Smooth muscle cell (in vitro differentiated cells): ENCODE measurements at regions not wholly inside any gene's neighbourhood (a gene's known extent, or its start where the extent isn't known, plus 50 kb on each side); places are given as distances from the start of the nearest gene placed in this dataset.

ENCODE experiments used
- DNase-seq: peaks from one replicate; lab custom pipeline; 2025; ENCODE audit not compliant: unreplicated experiment; lab: John Stamatoyannopoulos, UW
- H2AFZ ChIP-seq: fragments of 200-600 bp; sonication (generic); 2 replicates; pipeline ENCODE4 v1.6.0; 2016; ENCODE audit warnings: antibody characterized with exemption, low read depth, mild to moderate bottlenecking
- H3F3A ChIP-seq: fragments of 200-600 bp; sonication (generic); 2 replicates; pipeline ENCODE4 v1.6.0; 2017; ENCODE audit warnings: antibody characterized with exemption, low read depth
- H3K27ac ChIP-seq: fragments of 200-600 bp; sonication (generic); 2 replicates; pipeline ENCODE4 v1.5.1; 2016; ENCODE audit warnings: low read depth, mild to moderate bottlenecking
- H3K27me3 ChIP-seq: fragments of 200-600 bp; sonication (generic); 2 replicates; pipeline ENCODE4 v1.6.1; 2016; ENCODE audit warnings: low read depth, mild to moderate bottlenecking
- H3K36me3 ChIP-seq: fragments of 200-600 bp; sonication (generic); 2 replicates; pipeline ENCODE4 v1.5.1; 2016; ENCODE audit warnings: low read depth
- H3K4me1 ChIP-seq: fragments of 200-600 bp; sonication (generic); 2 replicates; pipeline ENCODE4 v1.5.1; 2016; ENCODE audit warnings: low read depth
- H3K4me2 ChIP-seq: fragments of 200-600 bp; sonication (generic); 2 replicates; pipeline ENCODE4 v1.6.0; 2016; ENCODE audit warnings: mild to moderate bottlenecking
- H3K4me3 ChIP-seq: fragments of 200-600 bp; sonication (generic); 2 replicates; pipeline ENCODE4 v1.5.1; 2016; ENCODE audit warnings: mild to moderate bottlenecking
- H3K79me2 ChIP-seq: fragments of 200-600 bp; sonication (generic); 2 replicates; pipeline ENCODE4 v1.6.0; 2016; ENCODE audit warnings: low read depth, mild to moderate bottlenecking
- H3K9ac ChIP-seq: fragments of 200-600 bp; sonication (generic); 2 replicates; pipeline ENCODE4 v1.6.0; 2016; ENCODE audit warnings: low read depth
- H3K9me3 ChIP-seq: fragments of 200-600 bp; sonication (generic); replicated peaks from 2 replicates; pipeline ENCODE4 v1.5.1; 2016; ENCODE audit warnings: low read depth
- H4K20me1 ChIP-seq: fragments of 200-600 bp; sonication (generic); 2 replicates; pipeline ENCODE4 v1.6.0; 2016; ENCODE audit warnings: low read depth
- WGBS: methylation state at CpG from one replicate; pipeline ENCODE4 v1.1.7; 2016; ENCODE audit warnings: low lambda C conversion rate; 5-methylcytosine and 5-hydroxymethylcytosine counted together
- TF ChIP-seq, protein P1 (sequence below): fragments of 200-600 bp; sonication (generic); IDR thresholded peaks from 2 replicates; pipeline ENCODE4 v1.5.1; 2017; ENCODE audit warnings: borderline replicate concordance, mild to moderate bottlenecking, antibody characterized with exemption; ENCODE audit not compliant: insufficient read depth, poor library complexity, severe bottlenecking

DNA sequence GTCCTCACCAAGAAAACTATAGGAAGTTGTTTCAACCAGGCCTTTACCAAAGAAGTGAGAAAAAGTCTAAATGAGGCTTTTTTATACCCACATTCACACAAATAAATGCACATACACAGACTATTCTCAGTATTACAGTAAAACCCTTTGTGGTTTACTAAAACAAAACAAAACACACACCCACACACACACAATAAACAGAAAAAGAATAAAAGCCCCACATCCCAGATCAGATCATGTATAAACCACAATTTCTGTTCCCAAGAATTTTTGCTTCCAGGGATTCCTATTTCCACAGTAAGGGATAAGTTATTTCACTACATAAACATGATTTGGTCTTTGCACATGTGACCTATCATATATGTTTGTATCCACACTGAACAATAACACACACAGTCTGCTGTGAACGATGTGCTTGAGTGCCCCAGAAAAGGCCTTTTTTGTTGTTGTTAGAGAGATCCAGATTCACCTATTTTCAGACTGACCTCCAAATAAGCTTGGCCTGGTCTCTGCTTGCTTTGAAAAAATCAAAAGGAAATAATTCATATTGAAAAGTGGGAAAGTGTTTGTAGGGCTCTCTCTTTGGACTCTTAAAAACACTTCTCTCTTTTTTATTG lies 283.4 kb upstream of the ATP11B start:
- WGBS: 94% methylated on average over 1 of the region's 1 CpG
- TF ChIP-seq, protein P1, sequence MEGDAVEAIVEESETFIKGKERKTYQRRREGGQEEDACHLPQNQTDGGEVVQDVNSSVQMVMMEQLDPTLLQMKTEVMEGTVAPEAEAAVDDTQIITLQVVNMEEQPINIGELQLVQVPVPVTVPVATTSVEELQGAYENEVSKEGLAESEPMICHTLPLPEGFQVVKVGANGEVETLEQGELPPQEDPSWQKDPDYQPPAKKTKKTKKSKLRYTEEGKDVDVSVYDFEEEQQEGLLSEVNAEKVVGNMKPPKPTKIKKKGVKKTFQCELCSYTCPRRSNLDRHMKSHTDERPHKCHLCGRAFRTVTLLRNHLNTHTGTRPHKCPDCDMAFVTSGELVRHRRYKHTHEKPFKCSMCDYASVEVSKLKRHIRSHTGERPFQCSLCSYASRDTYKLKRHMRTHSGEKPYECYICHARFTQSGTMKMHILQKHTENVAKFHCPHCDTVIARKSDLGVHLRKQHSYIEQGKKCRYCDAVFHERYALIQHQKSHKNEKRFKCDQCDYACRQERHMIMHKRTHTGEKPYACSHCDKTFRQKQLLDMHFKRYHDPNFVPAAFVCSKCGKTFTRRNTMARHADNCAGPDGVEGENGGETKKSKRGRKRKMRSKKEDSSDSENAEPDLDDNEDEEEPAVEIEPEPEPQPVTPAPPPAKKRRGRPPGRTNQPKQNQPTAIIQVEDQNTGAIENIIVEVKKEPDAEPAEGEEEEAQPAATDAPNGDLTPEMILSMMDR: no peak
- H3K9me3 ChIP-seq: no peaks in the 10 kb centered on the region

DNA sequence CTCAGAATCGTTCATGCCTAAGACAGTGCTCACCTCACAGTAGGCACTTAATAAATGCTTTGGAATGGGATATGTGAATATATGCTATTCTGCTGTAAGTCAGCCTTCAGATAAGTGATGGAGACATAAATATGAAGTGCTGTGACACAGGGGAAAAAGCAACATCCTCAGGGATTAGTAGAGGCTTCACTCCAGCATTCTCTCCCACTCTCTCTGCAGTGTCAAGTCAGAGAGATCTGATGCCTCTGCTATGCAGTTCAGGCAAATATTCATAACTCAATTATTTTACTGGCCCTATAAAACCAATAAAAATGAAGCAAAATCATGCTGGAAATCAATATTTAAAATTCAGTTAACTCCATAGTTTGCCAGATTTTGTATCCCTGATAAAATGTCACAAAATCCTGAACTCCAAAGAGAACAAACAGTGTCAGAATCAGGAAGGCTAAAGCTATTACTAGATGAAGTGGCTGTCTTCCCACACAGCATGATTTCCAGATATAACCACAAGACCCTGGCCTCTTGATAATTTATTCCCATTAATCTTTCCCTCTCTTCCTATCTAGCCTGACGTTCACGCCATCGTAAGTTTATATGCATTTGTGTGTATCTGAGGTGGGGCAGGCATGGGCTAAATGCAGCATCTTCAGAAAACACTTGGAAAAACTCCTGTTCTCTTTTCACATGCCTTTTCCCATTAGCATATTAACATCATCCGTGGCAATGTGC lies 278.9 kb upstream of the ATP11B start:
- no peaks in the 10 kb centered on the region for H3K27me3 ChIP-seq
- H3K9ac ChIP-seq: no peak overlapping the region
- no peaks in the 10 kb centered on the region for H3K9me3 ChIP-seq
- H3K27ac ChIP-seq: no peak overlapping the region
- DNase-seq: no peak
- no peaks in the 10 kb centered on the region for H3K79me2 ChIP-seq
- H3K4me3 ChIP-seq: no peak overlapping the region
- no peaks in the 10 kb centered on the region for H3K36me3 ChIP-seq
- no peak overlapping the region for H3K4me2 ChIP-seq
- H4K20me1 ChIP-seq: no peaks in the 10 kb centered on the region
- 69% methylated on average over 5 of the region's 5 CpGs for WGBS
- peaks cover 22% of the 10 kb centered on the region for H3K4me1 ChIP-seq
- no peak overlapping the region for H2AFZ ChIP-seq
- TF ChIP-seq, protein P1: no peak
- no peaks in the 10 kb centered on the region for H3F3A ChIP-seq

More for the DNA sequence above, 283.4 kb upstream of the ATP11B start:
- Histone ChIP-seq H3K27me3 (no peaks in the 10 kb centered on the region), H3K4me3 (no peak overlapping the region), H3K27ac (no peak overlapping the region), H3K4me2 (no peak overlapping the region), H3K4me1 (peaks cover 15% of the 10 kb centered on the region), H3K9ac (no peak overlapping the region), H4K20me1 (no peaks in the 10 kb centered on the region), H3F3A (no peaks in the 10 kb centered on the region), H3K36me3 (no peaks in the 10 kb centered on the region), H3K79me2 (no peaks in the 10 kb centered on the region), H2AFZ (no peak overlapping the region)
- DNase-seq: no peak

DNA sequence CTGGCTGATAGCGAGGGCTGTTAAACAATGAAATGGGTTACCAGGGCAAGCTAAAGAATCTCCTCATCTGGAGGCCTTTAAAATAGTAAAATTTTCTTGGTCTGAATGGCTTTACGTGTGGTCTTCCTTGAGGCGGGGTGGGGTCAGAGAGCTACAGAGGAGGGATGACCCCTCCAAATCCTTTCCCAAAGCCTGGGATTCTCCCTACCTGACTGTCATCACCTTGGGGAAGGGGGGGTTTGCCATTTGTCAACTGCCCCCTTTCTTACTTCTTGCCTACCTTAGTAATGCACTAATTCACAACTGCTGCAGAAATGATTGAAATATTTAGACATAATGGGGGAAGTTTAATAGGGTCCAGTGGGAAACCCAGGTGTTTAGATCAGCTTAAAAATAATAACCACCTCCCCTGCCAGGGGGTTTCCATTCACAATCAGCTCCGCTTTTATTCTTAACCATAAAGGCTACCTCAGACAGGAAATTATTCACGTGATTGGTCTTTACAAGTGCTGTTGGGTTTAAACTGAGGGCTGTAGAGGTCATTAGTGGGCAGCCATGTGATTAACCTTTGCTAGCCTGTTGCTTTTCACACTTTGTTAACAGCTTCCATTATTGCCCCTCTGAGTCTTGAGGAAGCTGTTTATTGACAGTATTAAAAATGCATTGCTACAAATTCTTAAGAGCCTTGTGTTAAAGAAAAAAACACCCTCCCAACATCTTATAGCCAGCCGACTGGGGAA lies 276.5 kb upstream of the ATP11B start:
- no peaks in the 10 kb centered on the region for H3K36me3 ChIP-seq
- no peak for DNase-seq
- TF ChIP-seq, protein P1: no peak
- no peak overlapping the region for H2AFZ ChIP-seq
- no peak overlapping the region for H3K27ac ChIP-seq
- H3K27me3 ChIP-seq: no peaks in the 10 kb centered on the region
- H3K4me2 ChIP-seq: no peak overlapping the region
- no peaks in the 10 kb centered on the region for H3K79me2 ChIP-seq
- no peaks in the 10 kb centered on the region for H4K20me1 ChIP-seq
- no peaks in the 10 kb centered on the region for H3K9me3 ChIP-seq
- 79% methylated on average over 6 of the region's 6 CpGs for WGBS
- no peak overlapping the region for H3K4me3 ChIP-seq
- no peak overlapping the region for H3K9ac ChIP-seq
- H3K4me1 ChIP-seq: peaks cover 18% of the 10 kb centered on the region
- H3F3A ChIP-seq: no peaks in the 10 kb centered on the region
